GM21737 (cell line): ENCODE measurements at regions not wholly inside any gene's neighbourhood (a gene's known extent, or its start where the extent isn't known, plus 50 kb on each side); places are given as distances from the start of the nearest gene placed in this dataset.
"Not testable (repeated sequence)": the region's sequence is repeated elsewhere in the genome, so short reads cannot be mapped to it uniquely, and the experiment has no call there.

Experiments
- ATAC-seq: cut with Tn5 transposase; IDR thresholded peaks from one replicate; pipeline ENCODE4 v1.9.1; 2021; ENCODE audit warnings: mild to moderate bottlenecking, moderate library complexity; ENCODE audit not compliant: unreplicated experiment

DNA sequence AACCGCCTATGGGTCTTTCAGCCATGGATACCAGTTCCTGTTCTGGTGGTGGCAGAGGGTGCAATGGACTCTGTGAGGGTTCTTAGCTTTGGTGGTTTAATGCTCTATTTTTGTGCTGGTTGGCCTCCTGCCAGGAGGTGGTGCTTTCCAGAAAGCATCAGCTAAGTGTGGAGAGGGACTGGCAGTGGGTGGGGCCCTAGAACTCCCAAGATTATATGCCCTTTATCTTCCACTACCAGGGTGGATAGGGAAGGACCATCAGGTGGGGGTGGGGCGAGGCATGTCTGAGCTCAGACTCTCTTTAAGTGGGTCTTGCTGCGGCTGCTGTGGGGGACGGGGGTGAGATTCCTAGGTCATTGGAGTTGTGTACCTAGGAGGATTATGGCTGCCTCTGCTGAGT lies 298.3 kb upstream of the MAP3K7 start:
- ATAC-seq = not testable (repeated sequence)

DNA sequence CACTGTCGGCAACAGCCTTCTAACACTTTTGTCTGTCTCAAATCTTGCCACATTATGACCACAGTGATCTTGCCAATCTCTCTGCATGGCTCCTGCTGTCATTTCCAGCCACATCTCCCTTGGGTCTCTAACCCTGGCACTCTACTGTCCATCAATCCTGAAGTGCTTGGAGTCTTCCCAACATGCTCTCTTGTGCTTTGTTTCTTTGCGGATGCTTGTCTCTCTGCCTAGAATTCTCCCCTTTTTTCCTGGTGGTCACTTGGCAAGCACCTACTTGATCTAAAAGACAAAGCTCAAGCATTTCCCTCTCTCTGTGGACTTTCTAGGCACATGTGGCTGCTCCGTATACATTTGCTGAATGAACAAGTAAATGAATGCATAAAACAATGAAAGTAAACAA lies 290.7 kb upstream of the MAP3K7 start:
- ATAC-seq = no peak

DNA sequence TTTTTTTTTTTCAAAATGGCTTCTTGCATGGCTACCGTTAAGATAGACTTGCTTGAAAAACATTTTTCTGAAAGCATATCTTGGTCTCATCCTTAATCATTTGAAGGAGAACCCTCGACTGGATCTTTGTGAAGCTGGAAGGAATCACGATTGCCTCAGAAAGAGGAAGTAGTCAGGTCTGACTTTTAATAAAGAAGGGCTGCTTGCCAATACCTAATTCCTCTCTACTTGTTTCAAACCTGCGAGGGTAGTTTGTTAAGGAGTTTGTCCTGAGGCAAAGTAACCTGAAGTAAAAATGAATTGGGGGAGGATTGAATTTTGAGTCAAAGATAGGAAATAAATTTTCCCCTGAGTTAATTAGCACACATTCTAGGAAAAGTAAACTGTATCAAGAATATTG lies 288.1 kb upstream of the MAP3K7 start:
- no peak for ATAC-seq

DNA sequence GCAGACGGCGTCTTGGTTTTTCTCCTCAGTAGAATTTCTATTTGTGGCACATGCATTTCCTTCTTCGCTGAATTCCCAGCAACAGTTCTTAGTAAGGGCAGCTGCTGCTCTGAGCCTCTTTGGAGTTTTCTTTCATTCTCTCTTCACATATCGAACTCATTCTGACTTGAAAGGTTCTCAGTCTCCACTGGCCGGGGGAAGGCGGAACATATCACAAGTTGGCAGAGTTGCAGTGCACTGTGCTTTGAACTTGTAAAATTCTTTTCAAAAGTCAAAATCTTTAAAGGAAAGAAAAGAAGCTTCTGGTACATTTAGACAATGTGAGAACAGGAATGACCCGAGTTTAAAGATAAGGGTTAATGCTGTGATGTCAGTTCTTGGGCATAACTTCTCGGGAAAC lies 286.1 kb upstream of the MAP3K7 start:
- no peak for ATAC-seq

DNA sequence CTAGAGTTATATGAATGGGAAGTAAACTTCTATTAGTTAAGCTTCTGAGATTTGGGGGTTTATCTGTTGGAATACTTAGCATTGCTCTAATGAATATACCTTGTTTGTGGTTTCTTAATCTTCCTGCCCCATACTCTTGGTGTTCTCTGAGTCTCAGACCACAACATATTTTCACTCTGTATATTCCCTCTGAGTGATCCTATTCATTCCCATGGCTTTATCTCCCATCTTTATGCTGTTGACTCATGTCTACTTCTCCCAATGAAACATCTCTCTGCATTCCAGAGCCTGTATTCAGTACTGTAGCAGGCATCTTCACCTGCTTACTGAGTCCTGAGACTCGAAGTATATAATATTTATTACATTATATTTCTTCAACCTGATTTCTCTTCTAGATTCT lies 283.7 kb upstream of the MAP3K7 start:
- no peak for ATAC-seq

DNA sequence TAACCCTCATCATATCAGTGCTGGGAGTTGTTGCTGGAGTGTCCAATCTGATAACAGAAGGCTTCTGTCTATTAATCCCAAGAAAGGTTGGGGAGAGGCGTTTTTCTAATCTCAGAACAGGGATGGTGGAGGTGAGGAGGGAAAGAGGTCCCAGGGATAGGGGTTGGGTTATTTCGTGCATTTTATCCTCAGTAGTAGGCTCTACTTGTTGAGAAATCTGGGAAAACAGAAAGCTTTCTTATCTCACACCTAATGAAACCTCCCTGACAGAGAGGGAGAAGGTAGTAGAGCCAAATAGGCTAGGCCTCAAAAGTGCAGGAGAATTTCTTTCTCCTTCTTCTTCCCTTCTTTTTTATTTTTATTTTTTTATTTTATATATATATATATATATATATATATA lies 281.8 kb upstream of the MAP3K7 start:
- no peak for ATAC-seq

DNA sequence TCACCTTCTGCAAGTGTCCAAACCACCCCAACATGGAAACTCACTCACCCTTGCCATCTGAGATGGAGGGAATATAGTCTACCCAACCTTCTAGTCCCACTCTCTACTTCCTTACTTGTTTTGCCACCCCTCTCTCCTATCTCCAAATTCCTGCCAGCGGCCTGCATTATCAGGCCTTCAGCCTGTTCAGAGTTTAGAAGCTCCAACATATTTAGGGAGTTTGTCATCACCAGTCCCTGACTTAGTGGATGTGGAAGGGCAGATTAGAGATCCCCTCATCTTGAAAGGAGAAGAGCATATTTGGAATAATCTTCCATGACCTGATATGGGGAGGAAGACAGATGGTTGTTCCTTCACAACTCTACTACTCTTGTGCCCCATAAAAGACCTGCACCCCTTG lies 281.4 kb upstream of the MAP3K7 start:
- ATAC-seq = no peak

DNA sequence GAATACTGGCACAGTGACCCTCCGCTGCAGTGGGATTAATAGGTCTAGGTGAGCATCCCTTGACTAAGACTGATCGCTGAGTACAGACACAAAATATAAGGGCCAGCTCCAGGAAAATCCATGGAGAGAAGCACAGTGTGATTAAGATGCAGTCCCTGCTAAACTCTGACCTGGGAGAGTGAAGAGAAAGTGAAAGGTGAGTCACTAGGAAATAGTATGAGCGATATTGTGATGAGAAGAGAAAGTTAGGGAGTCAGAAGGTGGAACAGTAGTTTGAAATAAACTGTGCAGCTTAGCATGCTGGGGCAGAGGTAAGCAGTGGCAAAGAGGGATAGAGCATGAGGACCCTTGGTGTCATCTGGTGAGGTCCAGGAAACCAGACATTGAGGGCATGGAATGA lies 278.6 kb upstream of the MAP3K7 start:
- ATAC-seq = no peak

DNA sequence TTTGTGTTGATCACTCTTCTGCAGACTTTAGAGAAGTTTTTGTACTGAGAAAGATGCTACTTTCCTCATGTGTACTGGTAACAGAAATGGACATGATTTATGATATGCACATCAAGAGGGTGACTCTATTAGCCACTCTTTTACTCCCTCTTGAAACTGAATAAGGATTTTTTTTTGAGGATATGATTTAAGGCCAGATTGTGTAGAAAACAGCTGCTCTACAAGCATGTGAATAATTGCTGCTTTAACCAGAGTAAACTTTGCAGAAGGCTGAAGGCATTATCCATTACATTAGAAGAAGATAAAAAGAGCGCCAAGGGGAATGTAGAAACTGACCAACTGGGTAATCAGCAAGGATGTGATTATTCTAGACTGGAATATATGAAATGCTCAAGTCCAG lies 276.2 kb upstream of the MAP3K7 start:
- no peak for ATAC-seq

DNA sequence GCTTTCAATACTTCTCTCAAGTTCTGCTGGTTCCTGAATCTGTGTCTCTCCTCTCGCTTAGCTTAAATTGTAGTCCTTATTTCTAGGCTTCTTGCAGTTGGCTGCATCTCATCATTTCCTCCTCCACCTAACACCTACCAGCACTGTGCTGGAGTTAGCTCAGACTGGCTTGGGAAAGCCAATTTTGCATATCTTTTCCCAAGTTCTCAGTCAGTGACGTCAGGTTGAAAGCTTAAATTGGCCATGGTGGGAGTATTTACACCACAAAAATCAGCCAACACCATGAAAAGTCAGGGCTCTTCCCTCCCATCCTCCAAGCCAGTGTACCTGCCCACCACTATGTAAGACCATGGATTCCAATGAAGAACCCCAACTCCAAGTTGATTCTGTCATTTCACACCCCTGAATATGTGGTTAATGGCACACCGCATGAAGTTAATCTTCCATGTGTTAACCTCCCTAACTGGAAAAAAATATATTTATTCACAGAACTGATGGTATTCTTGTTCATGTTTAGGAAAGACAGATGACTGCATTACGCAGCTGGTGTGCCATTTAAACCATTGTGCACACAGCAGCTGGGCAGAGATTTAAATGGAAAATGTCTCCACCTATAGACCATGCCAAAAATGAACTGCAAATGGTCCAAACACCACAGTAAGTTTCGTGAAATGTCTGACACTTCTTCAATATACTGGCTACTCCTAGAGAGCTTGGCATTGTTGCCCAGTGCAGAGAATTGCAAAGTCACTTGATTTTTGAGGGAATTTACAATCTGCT lies 274.1 kb upstream of the MAP3K7 start:
- no peak for ATAC-seq

DNA sequence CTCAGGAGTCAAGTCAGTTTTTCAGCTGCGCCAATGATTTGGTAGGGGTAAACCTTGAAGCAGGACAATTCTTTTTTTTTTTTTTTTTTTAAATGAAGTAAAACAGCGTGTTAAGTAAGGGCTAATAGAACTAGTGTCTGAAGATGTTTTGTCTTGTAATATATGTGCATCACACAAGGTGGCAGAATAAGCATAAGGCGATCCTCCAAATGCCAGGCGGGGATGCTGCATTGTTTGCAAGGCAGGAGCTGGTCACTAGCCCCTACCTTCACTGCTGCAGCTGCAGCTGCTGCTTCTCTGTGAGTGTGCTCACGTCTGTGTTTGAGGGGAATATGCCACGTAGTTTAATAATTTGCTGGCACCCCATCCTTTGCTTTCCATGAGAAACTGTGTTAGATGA lies 272.7 kb upstream of the MAP3K7 start:
- no peak for ATAC-seq

DNA sequence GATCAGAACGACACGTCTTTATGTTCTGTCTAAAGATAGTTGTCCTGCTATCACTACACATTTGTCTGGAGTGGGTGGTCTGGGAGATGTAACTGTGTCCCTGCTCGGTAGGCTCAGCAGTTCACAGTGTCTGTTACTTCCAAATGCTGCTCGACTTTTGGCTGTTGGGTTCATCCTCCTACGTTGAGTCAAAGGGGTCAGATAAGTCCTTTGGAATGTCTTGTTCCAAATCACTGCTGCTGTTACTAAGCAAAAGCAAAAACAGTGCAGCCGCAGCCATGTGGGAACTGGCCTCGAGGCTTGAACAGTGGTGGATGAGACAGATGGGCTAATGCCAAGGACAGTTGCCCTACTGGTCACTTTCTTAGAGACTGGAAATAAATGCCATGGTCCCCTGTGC lies 272.2 kb upstream of the MAP3K7 start:
- ATAC-seq = no peak

DNA sequence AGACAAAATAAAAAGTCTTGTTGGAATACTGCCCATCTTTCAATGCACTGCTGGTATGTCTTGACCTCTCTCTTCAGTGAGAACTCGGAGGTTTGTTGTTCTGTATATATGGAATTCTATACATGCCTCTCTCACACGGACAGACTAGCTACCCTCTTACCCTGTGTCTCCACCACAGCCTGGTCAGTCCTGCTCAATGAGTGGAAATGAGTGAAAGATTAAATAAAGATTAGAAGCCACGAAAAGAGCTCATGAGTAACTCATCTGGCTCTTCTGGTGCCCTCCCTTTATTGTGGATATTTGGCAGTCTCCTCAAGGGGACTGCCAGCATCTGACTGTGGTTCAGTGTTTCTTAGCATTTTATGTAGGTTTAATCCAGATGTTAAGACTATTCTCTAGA lies 262.8 kb upstream of the MAP3K7 start:
- ATAC-seq = no peak

DNA sequence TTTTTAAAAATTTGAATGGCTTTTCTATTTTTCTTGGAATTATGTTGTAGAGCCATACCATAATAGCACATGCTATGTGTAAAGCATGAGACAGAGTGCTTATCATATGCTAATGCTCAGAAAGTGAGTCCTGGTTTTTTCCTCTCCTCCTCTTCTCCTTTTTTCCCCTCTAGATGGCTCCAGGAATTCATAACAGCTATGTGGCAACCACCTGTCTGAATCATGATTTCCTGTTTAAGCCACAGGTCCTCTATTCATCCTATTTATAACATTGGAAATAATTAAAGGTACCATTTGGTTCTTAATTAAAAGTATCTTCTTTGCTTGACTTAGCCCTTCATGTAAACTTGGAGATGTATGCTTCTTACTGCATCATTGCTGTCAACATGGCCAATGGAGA lies 260.0 kb upstream of the MAP3K7 start:
- no peak for ATAC-seq

DNA sequence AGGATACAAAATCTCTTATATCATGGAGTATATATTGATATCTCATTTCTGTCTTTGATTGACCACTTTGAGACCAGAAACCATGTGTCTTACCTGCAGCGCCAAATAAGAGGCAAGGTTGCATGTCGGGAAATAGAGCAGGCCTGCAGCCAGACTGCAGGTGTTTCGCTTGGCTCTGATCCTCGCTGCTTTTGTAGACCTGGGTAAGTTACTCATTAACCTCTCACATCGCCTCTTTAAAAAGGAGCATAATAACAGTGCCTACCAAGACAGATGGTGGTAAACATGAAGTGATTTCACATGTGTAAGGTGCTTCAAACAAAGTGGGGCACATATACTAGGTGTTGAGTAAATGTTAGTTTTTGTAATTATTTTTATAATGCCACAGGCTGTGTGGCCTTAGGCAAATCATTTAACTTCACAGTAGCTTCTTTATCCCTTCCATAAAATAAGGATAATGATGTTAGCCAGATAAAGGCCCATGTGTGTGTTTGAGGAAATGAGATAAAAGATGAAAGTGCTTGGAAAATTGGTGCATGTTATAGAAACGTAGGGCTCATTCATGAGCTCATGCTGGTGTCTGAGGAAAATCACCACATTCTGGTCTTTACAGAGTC lies 248.8 kb upstream of the MAP3K7 start:
- no peak for ATAC-seq

DNA sequence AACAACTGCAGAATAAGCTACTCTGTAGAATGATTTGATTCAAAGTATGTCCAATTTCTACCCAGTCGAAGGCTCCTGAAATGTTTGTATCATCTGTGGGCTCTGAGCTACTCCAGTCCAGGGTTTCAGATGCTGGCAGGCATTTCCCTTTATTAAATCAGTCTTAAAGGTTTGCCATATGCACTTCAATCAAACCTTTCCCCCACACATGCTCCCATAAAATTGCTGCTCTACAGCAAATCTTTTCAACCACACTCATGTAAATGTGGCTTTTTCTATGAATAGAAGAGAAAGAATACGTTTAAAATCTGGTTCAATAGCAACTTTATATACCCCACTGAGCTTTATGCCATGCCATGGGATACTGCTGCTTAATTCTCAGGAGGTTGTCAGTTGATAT lies 242.4 kb upstream of the MAP3K7 start:
- no peak for ATAC-seq

DNA sequence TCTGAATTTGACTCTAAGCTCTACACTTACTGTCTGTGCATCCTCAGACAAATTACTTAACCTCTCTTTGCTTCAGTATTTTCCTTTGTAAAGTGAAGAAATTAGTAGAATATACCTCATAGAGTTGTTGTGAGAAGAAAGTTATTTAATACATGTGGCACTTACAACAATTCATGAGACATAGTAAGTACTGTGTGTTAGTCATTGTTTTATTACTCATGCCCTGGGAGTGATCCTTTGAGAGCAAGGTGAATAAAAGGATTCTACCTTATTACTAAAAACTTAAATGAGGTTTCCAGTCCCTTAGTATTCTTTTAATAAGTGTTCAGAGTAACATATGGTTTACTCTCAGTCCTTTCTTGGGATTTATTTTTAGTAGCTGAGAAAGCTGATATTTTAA lies 233.6 kb upstream of the MAP3K7 start:
- no peak for ATAC-seq

DNA sequence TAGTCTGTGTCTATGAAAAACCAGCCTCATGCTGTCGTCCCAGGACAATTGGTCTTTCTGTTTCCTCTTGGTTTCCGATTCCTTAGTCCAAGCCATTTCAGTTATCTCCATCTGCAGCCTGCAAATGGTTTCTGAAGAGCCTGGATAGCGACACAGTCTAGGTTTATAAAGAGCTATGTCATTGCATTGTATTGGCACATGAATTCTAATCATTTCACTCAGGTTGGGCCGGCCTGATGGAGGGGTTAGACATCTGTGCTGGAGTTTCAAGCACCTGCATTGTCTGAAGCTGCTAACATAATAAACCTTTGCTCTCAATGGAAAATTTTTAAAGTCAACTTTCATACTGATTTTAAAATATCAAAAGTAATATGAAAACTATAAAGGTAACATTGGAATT lies 232.6 kb upstream of the MAP3K7 start:
- no peak for ATAC-seq

DNA sequence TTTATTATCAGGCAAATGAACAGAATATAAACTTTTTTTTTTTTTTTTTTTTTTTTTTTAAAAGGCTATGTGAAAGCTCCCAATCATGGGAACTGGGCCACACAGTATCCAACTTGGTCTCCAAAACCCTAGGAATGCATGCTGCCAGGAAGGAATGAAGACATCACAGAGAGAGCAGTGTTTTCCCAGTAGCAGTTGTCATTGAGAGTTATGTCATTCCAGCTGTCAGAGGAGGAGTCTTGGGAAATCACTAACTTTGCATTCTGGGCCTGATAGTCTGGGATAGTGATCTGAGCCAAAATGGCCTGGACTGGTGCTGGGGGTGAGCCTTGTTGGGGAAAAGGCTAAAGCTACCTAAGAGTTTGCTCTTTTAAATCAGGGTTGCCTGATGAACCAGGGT lies 231.3 kb upstream of the MAP3K7 start:
- no peak for ATAC-seq

DNA sequence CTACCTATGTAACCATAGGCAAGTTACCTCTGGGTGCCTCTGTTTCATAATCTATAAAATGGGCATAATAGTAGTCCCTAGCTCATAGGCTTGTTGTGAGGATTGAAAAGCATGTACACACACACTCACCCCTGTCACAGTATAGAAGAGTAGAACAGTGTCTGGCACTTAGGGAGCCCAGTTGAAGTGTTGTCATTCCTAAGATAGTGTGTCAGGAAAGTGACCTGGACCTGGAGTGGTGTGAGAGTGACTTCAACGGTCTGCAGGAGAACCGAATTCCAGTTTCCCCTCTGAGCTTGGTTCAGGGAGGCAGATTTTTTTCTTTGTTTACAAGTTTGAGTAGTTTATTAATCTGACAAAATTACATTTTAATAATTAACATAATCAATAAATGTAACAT lies 229.9 kb upstream of the MAP3K7 start:
- ATAC-seq = no peak

DNA sequence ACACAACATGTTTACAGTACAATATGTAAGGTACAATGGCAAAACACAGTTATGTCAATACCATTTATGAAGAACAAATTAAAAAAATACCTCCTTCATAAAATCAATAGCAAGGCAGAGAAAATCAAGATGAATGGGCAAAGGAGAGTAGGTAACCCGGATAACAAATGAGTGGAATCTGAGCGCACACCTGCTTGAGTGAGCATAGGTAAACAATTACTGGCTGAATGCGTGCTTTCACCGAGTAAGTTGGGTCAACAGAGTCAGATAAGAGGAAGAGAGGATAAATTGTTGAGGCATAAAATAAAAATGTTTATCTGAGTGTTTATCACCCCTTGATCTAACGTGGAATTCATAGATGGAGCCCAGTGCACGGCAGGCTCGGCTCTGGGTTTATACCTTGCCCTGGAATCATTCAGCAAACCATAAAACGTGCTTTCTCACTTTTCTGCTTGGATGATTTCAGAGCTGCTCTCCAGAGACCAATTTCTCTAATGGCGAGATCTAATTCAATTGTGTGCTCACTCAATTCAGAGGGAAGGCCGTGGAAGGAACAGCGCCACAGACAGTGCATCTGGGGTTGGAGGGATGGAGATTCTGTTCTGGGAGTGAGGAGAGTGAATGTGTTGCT lies 224.8 kb upstream of the MAP3K7 start:
- no peak for ATAC-seq

DNA sequence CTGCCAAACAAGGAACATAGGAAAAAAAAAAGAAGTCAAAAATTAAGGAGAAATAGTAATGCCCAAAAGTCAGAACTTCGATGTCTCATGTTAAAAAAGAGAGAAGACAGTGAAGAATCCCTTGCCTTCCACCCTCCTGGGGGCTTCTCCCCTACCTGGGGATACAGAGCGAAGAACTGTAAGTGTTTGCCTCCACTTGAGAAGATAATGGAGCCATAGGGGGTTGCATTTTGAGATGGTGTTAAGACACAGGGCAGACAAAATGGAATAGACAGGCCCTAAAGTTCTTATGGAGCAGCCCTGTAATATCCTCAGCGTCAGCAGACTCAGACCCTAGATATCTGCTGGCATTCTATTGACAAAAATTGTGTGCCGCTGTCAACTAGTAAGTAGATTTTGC lies 222.2 kb upstream of the MAP3K7 start:
- ATAC-seq = no peak
